ENCODE measurements at regions not wholly inside any gene's neighbourhood (a gene's known extent, or its start where the extent isn't known, plus 50 kb on each side); places are given as distances from the start of the nearest gene placed in this dataset.

DNA sequence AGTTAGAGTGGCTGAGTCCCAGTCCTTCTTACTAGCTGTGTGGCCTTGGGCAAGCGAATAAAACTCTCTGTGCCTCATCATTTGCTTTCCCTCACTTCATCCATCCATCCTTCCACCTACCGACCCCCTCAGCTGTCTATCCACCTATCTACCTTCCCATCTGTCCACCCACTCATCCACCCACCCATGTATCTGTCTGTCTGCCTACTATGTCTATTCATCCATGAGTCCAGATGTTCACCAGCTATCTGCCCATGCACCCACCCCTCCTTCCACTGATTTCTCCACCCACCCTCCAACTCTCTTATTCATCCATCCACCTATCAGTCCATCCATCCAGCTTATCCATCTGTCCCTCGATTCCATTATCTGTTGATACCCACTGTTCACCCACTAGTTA is 60.4 kb upstream of the ATP2B2 start:
- TF ChIP-seq POLR2AphosphoS5 (IDR thresholded peaks at IDR 0.05): no peak
- TF ChIP-seq, protein P1, sequence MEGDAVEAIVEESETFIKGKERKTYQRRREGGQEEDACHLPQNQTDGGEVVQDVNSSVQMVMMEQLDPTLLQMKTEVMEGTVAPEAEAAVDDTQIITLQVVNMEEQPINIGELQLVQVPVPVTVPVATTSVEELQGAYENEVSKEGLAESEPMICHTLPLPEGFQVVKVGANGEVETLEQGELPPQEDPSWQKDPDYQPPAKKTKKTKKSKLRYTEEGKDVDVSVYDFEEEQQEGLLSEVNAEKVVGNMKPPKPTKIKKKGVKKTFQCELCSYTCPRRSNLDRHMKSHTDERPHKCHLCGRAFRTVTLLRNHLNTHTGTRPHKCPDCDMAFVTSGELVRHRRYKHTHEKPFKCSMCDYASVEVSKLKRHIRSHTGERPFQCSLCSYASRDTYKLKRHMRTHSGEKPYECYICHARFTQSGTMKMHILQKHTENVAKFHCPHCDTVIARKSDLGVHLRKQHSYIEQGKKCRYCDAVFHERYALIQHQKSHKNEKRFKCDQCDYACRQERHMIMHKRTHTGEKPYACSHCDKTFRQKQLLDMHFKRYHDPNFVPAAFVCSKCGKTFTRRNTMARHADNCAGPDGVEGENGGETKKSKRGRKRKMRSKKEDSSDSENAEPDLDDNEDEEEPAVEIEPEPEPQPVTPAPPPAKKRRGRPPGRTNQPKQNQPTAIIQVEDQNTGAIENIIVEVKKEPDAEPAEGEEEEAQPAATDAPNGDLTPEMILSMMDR (IDR thresholded peaks at IDR 0.05): no peak
- no peak for TF ChIP-seq POLR2A (IDR thresholded peaks at IDR 0.05)
- DNase-seq (no peak), ATAC-seq (ENCODE audit: low FRiP score in 2 of 2) (no peak)
- no peak overlapping the region for H3K27ac ChIP-seq
- H3K36me3 ChIP-seq: no peaks in the 10 kb centered on the region
- no peak overlapping the region for H3K4me3 ChIP-seq
- no peaks in the 10 kb centered on the region for H3K27me3 ChIP-seq
- H3K4me1 ChIP-seq: no peaks in the 10 kb centered on the region
- no peaks in the 10 kb centered on the region for H3K9me3 ChIP-seq
- 75 to 76% methylated on average over 3 of the region's 3 CpGs for WGBS, 2 donors

DNA sequence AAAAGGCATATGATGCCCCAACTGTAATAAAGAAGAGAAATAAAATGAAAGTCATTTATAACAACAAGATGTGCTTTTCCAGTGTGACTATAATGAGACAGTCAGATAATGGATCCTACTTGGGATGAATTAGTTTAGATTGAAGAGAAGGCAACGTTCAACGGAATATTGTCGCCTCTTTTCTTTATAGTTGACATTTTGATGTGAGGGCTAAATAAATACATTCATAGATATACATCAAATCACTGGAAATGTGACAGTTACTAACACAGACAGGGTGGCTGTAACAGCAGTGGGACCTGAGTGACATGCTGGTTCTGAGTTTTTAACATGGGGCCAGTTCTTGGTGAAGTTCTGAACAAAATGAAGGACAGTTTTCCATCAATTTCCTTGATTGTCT is 61.1 kb upstream of the ATP2B2 start:
- Histone ChIP-seq H3K4me1 (no peaks in the 10 kb centered on the region), H3K27me3 (no peaks in the 10 kb centered on the region), H3K9me3 (no peaks in the 10 kb centered on the region), H3K36me3 (no peaks in the 10 kb centered on the region), H3K4me3 (no peak overlapping the region), H3K27ac (no peak overlapping the region)
- DNase-seq (no peak), ATAC-seq (ENCODE audit: low FRiP score in 2 of 2) (no peak)
- WGBS, 2 donors: 86 to 90% methylated on average over 3 of the region's 3 CpGs
- TF ChIP-seq, protein P1 (IDR thresholded peaks at IDR 0.05): no peak
- no peak for TF ChIP-seq POLR2A (IDR thresholded peaks at IDR 0.05)
- TF ChIP-seq POLR2AphosphoS5 (IDR thresholded peaks at IDR 0.05): no peak
- no peak for TF ChIP-seq EP300 (IDR thresholded peaks at IDR 0.05)

GRCh38 chr3:10568549-10568948 is 63.2 kb upstream of the ATP2B2 start:
- 32 to 48% methylated on average over 5 of the region's 5 CpGs for WGBS, 2 donors
- DNase-seq (no peak), ATAC-seq (ENCODE audit: low FRiP score in 2 of 2) (no peak)
- no peaks in the 10 kb centered on the region for H3K27me3 ChIP-seq
- H3K9me3 ChIP-seq: no peaks in the 10 kb centered on the region
- no peak overlapping the region for H3K27ac ChIP-seq
- no peaks in the 10 kb centered on the region for H3K36me3 ChIP-seq
- H3K4me1 ChIP-seq: no peaks in the 10 kb centered on the region
- TF ChIP-seq, protein P1 (IDR thresholded peaks at IDR 0.05): no peak
- H3K4me3 ChIP-seq: no peak overlapping the region

- no peak for DNase-seq
- Histone ChIP-seq H3K27ac (no peak overlapping the region), H3K4me3 (no peak overlapping the region), H3K9me3 (no peaks in the 10 kb centered on the region), H3K4me1 (no peaks in the 10 kb centered on the region), H3K27me3 (no peaks in the 10 kb centered on the region), H3K36me3 (no peaks in the 10 kb centered on the region)
- TF ChIP-seq, protein P1 (IDR thresholded peaks at IDR 0.05): no peak
- TF ChIP-seq POLR2A (IDR thresholded peaks at IDR 0.05) (no peak), POLR2AphosphoS5 (IDR thresholded peaks at IDR 0.05) (no peak), EP300 (IDR thresholded peaks at IDR 0.05) (no peak)
- ATAC-seq (ENCODE audit: low FRiP score in 2 of 2): no peak
- WGBS, 2 donors: 66 to 83% methylated on average over 7 to 11 of the region's 11 CpGs
These were observed 65.0 kb upstream of the ATP2B2 start for GRCh38 chr3:10570196-10570946.

DNA sequence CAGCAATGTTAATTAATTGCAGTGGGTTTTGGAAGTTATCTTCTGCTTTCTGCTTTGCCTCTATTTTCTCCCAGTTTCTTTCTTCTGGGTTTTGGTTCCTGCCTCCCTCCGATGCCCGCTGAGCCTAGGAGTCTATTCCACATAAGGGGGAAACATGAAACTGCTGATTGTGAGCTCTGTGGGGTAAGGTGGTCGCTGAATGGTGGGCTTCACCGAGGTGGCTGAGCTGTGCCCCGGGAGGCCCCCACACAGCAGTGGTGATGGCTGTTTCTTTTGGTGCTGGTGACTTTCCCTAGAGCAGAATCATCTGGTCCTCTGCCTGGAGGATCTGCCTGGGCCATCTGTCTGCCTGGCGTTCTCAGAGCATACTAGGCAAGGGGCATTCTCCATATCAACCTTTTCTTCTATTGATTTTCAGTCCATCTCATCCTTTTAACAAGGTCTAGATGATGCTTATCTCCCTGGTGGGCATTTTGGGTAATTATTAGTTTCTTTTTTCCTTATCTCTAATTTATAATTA is 68.8 kb upstream of the ATP2B2 start:
- ATAC-seq (ENCODE audit: low FRiP score in 2 of 2) (no peak), DNase-seq (no peak)
- TF ChIP-seq, protein P1 (IDR thresholded peaks at IDR 0.05): no peak
- TF ChIP-seq POLR2AphosphoS5 (IDR thresholded peaks at IDR 0.05): no peak
- TF ChIP-seq EP300 (IDR thresholded peaks at IDR 0.05): no peak
- no peak for TF ChIP-seq POLR2A (IDR thresholded peaks at IDR 0.05)

More for the DNA sequence above, 68.8 kb upstream of the ATP2B2 start:
- Histone ChIP-seq H3K27me3 (no peaks in the 10 kb centered on the region), H3K4me3 (no peak overlapping the region), H3K4me1 (no peaks in the 10 kb centered on the region), H3K9me3 (no peaks in the 10 kb centered on the region), H3K36me3 (no peaks in the 10 kb centered on the region), H3K27ac (no peak overlapping the region)
- 77 to 86% methylated on average over 6 of the region's 6 CpGs for WGBS, 2 donors
